ENCODE measurements at regions not wholly inside any gene's neighbourhood (a gene's known extent, or its start where the extent isn't known, plus 50 kb on each side); places are given as distances from the start of the nearest gene placed in this dataset.

- no peak for TF ChIP-seq ZBTB2 (IDR thresholded peaks at IDR 0.05)
- TF ChIP-seq HMGXB4 (CRISPR knock-in tag; IDR thresholded peaks at IDR 0.05) = no peak
- TF ChIP-seq EP300 (IDR thresholded peaks at IDR 0.05; ENCODE audit: low read length) = no peak
- TF ChIP-seq SRSF3 (IDR thresholded peaks at IDR 0.05; ENCODE audit: insufficient read depth, low read length) = no peak
- no peak for TF ChIP-seq ATF4 (CRISPR knock-in tag; IDR thresholded peaks at IDR 0.05)
- no peak for TF ChIP-seq SIRT6 (IDR thresholded peaks at IDR 0.05; ENCODE audit: low read depth, low read length)
Observed at GRCh38 chr9:30591461-30591860, 1793.0 kb upstream of the ACO1 start (continued).

- ATAC-seq = no peak
- H3K9ac ChIP-seq (ENCODE audit: insufficient read depth in 1 of 2, low read depth in 2 of 2, low read length in 2 of 2) = no peak overlapping the region
- H3K27me3 ChIP-seq (ENCODE audit: control insufficient read depth in 2 of 2, insufficient read depth in 2 of 2, low read length in 2 of 2) = no peaks in the 10 kb centered on the region
- no peak for DNase-seq (ENCODE audit: extremely low read depth in 1 of 4, low spot score in 3 of 4)
- no peak overlapping the region for H3K4me2 ChIP-seq (ENCODE audit: insufficient read depth, low read length)
- no CpG with 5 or more reads among the region's 2 CpGs for WGBS (ENCODE audit: insufficient coverage, low coverage, missing lambda C conversion rate)
- no peak overlapping the region for H3K4me3 ChIP-seq
- no peak overlapping the region for H2AFZ ChIP-seq (ENCODE audit: low read depth, low read length)
- ChIA-PET CTCF (ENCODE audit: low intra/inter-chr PET ratio) (no interaction called here), POLR2A (no interaction called here)
- no peak overlapping the region for H3K27ac ChIP-seq (ENCODE audit: extremely low read depth, low read depth, low read length)
- no peaks in the 10 kb centered on the region for H3K9me3 ChIP-seq (replicated peaks; ENCODE audit: control insufficient read depth, insufficient read depth, low read depth, low read length)
- H3K79me2 ChIP-seq (ENCODE audit: control insufficient read depth, insufficient read depth, low read length) = no peaks in the 10 kb centered on the region
- no peaks in the 10 kb centered on the region for H3K9me1 ChIP-seq (ENCODE audit: control insufficient read depth, insufficient read depth, low read length)
- no peak for TF ChIP-seq BMI1 (IDR thresholded peaks at IDR 0.05; ENCODE audit: low read length)
- no peak for TF ChIP-seq TCF7L2 (IDR thresholded peaks at IDR 0.05; ENCODE audit: low read depth, low read length)
- no peak for TF ChIP-seq CREBBP (IDR thresholded peaks at IDR 0.05; ENCODE audit: low read depth, low read length)
- TF ChIP-seq PHF20 (IDR thresholded peaks at IDR 0.05; ENCODE audit: partially characterized antibody) = no peak
- no peak for TF ChIP-seq ETV6 (IDR thresholded peaks at IDR 0.05; ENCODE audit: borderline replicate concordance in 1 of 2, low read depth in 2 of 2, low read length in 1 of 2)
- no peak for TF ChIP-seq ETV6 (CRISPR knock-in tag; IDR thresholded peaks at IDR 0.05; ENCODE audit: borderline replicate concordance)
- in situ Hi-C loops (cut with MboI) = no loop called here
- no peak for FAIRE-seq
- intact Hi-C loops (cut with micrococcal nuclease) = no loop called here
- no peaks in the 10 kb centered on the region for H3K36me3 ChIP-seq (ENCODE audit: control insufficient read depth, insufficient read depth, low read length)
- no peaks in the 10 kb centered on the region for H4K20me1 ChIP-seq (replicated peaks; ENCODE audit: control insufficient read depth, insufficient read depth, low read length)
- H3K4me1 ChIP-seq (replicated peaks in 1 of 2; ENCODE audit: control insufficient read depth in 2 of 2, insufficient read depth in 2 of 2, low read length in 2 of 2) = no peaks in the 10 kb centered on the region
- no TSS peak for BruUV-seq (replicated peaks)
Observed at GRCh38 chr9:30597608-30598007, 1786.8 kb upstream of the ACO1 start.

Data from K562 (cell line).